Loucy (cell line): ENCODE measurements at regions not wholly inside any gene's neighbourhood (a gene's known extent, or its start where the extent isn't known, plus 50 kb on each side); places are given as distances from the start of the nearest gene placed in this dataset.

Source experiments
- EZH2phosphoT487 ChIP-seq: fragments of 200-600 bp; IDR thresholded peaks from 2 replicates; pipeline ENCODE4 v1.6.1; 2018; ENCODE audit warnings: antibody characterized with exemption, mild to moderate bottlenecking, moderate library complexity, borderline replicate concordance
- TF ChIP-seq, protein P1 (sequence below): fragments of 200-600 bp; sonication (generic); conservative IDR thresholded peaks from 2 replicates; pipeline ENCODE4 v1.5.1; 2014; ENCODE audit warnings: mild to moderate bottlenecking, antibody characterized with exemption, low read length

DNA sequence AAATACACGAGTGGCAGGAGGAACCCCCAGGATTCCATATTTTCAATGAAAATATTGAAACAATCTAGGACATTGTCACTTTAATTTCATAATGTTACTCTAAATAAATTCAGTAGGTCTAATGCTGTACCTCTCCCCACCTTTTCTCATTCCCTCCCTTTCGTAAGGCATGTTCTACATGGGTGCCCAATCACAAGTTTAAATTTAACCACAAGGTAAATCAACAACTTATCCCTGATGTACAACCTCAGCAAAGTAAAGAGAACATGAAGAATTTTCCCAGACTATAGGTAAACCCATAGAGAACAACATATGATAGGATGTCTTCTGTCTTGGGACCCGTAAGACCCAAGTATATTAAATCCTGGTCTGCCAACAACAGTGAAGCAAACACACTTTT is 53.2 kb upstream of the MITF start:
- TF ChIP-seq, protein P1, sequence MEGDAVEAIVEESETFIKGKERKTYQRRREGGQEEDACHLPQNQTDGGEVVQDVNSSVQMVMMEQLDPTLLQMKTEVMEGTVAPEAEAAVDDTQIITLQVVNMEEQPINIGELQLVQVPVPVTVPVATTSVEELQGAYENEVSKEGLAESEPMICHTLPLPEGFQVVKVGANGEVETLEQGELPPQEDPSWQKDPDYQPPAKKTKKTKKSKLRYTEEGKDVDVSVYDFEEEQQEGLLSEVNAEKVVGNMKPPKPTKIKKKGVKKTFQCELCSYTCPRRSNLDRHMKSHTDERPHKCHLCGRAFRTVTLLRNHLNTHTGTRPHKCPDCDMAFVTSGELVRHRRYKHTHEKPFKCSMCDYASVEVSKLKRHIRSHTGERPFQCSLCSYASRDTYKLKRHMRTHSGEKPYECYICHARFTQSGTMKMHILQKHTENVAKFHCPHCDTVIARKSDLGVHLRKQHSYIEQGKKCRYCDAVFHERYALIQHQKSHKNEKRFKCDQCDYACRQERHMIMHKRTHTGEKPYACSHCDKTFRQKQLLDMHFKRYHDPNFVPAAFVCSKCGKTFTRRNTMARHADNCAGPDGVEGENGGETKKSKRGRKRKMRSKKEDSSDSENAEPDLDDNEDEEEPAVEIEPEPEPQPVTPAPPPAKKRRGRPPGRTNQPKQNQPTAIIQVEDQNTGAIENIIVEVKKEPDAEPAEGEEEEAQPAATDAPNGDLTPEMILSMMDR = no peak
- no peak for TF ChIP-seq EZH2phosphoT487
